Keratinocyte (primary cell): ENCODE measurements at regions not wholly inside any gene's neighbourhood (a gene's known extent, or its start where the extent isn't known, plus 50 kb on each side); places are given as distances from the start of the nearest gene placed in this dataset.
"Not testable (repeated sequence)": the region's sequence is repeated elsewhere in the genome, so short reads cannot be mapped to it uniquely, and the experiment has no call there.

Experiments
- DNase-seq: peaks from one replicate; pipeline ENCODE4 v3.0.0-alpha.2; 2011; ENCODE audit warnings: low read depth, missing footprints, low spot score
- FAIRE-seq: peaks from 2 replicates; lab custom pipeline; 2011; peaks lifted over from hg19 to GRCh38; lab: Jason Lieb, UNC
- H2AFZ ChIP-seq: 2 replicates; pipeline ENCODE4 v1.6.0; 2012; ENCODE audit warnings: low read length, control low read depth, inconsistent platforms; ENCODE audit not compliant: control insufficient read depth
- H3K27ac ChIP-seq: 2 replicates; pipeline ENCODE4 v1.5.1; 2011; ENCODE audit warnings: low read length; ENCODE audit not compliant: control insufficient read depth, insufficient read depth
- H3K27me3 ChIP-seq: 3 replicates; pipeline ENCODE4 v1.6.0; 2011; ENCODE audit warnings: low read length; ENCODE audit not compliant: control insufficient read depth, insufficient read depth; ENCODE audit errors: extremely low read depth
- H3K36me3 ChIP-seq, 2 experiments: 2 replicates in 1 of 2; 3 replicates in 1 of 2; pipeline ENCODE4 v1.5.1; 2011; ENCODE audit warnings: low read length in 2 of 2, mild to moderate bottlenecking in 1 of 2; ENCODE audit not compliant: control insufficient read depth in 2 of 2, insufficient read depth in 2 of 2; ENCODE audit errors: extremely low read depth in 1 of 2
- H3K4me1 ChIP-seq: 3 replicates; pipeline ENCODE4 v1.5.1; 2011; ENCODE audit warnings: low read length; ENCODE audit not compliant: control insufficient read depth, insufficient read depth; ENCODE audit errors: extremely low read depth
- H3K4me2 ChIP-seq: 3 replicates; pipeline ENCODE4 v1.6.0; 2011; ENCODE audit warnings: low read depth, low read length; ENCODE audit not compliant: control insufficient read depth, insufficient read depth; ENCODE audit errors: extremely low read depth
- H3K4me3 ChIP-seq, 3 experiments: fragments of 200-600 bp in 1 of 3; sonication (generic) in 1 of 3; 2 replicates in 2 of 3; 3 replicates in 1 of 3; pipeline ENCODE4 v1.5.1; 2011 to 2016; ENCODE audit warnings: low read length in 3 of 3, mild to moderate bottlenecking in 3 of 3, control low read depth in 2 of 3, inconsistent platforms in 1 of 3, low read depth in 1 of 3, mixed read lengths in 1 of 3, mixed run types in 1 of 3, moderate library complexity in 1 of 3; ENCODE audit not compliant: control insufficient read depth in 2 of 3, insufficient read depth in 2 of 3; ENCODE audit errors: extremely low read depth in 1 of 3
- H3K79me2 ChIP-seq: 2 replicates; pipeline ENCODE4 v1.6.0; 2012; ENCODE audit warnings: low read length; ENCODE audit not compliant: control insufficient read depth, insufficient read depth
- H3K9ac ChIP-seq: 3 replicates; pipeline ENCODE4 v1.6.0; 2011; ENCODE audit warnings: low read length; ENCODE audit not compliant: control insufficient read depth, insufficient read depth; ENCODE audit errors: extremely low read depth
- H3K9me1 ChIP-seq: 3 replicates; pipeline ENCODE4 v1.6.0; 2011; ENCODE audit warnings: low read length; ENCODE audit not compliant: control insufficient read depth, insufficient read depth; ENCODE audit errors: extremely low read depth
- H3K9me3 ChIP-seq: 2 replicates; pipeline ENCODE4 v1.5.1; 2012; ENCODE audit warnings: low read depth, low read length; ENCODE audit not compliant: control insufficient read depth
- H4K20me1 ChIP-seq: 3 replicates; pipeline ENCODE4 v1.6.0; 2011; ENCODE audit warnings: low read length; ENCODE audit not compliant: control insufficient read depth, insufficient read depth; ENCODE audit errors: extremely low read depth
- dilution Hi-C: fragments of 300-500 bp; cut with MboI; formaldehyde crosslinking; loops from one replicate; pipeline ENCODE4 v1.7.0; 2020; ENCODE audit warnings: low sequenced_read_pairs; ENCODE audit not compliant: extremely low pct_ligation_motif_present

GRCh38 chr14:105705512-105705861 is 179.1 kb downstream of the TMEM121 start:
- dilution Hi-C loops, H3K36me3 ChIP-seq, FAIRE-seq, H3K27me3 ChIP-seq, H3K79me2 ChIP-seq, H4K20me1 ChIP-seq, H3K4me2 ChIP-seq, H3K4me3 ChIP-seq, H3K27ac ChIP-seq, DNase-seq, H3K9me3 ChIP-seq, H3K9ac ChIP-seq, H2AFZ ChIP-seq, H3K4me1 ChIP-seq, H3K9me1 ChIP-seq: not testable (repeated sequence)

- H3K4me3 ChIP-seq, H3K36me3 ChIP-seq, H2AFZ ChIP-seq, H3K9ac ChIP-seq, H3K9me3 ChIP-seq, H3K79me2 ChIP-seq, dilution Hi-C loops, H3K27ac ChIP-seq, H3K9me1 ChIP-seq, H3K27me3 ChIP-seq, FAIRE-seq, DNase-seq, H3K4me1 ChIP-seq, H3K4me2 ChIP-seq, H4K20me1 ChIP-seq: not testable (repeated sequence)
These were observed 179.7 kb downstream of the TMEM121 start for GRCh38 chr14:105705862-105706700.

GRCh38 chr14:105706701-105707019 is 180.3 kb downstream of the TMEM121 start:
- H3K27me3 ChIP-seq, H3K4me3 ChIP-seq, dilution Hi-C loops, H3K36me3 ChIP-seq, H3K9ac ChIP-seq, H3K9me3 ChIP-seq, H3K4me1 ChIP-seq, H4K20me1 ChIP-seq, H3K4me2 ChIP-seq, H3K27ac ChIP-seq, H3K79me2 ChIP-seq, DNase-seq, H3K9me1 ChIP-seq, H2AFZ ChIP-seq, FAIRE-seq: not testable (repeated sequence)

- H3K9me3 ChIP-seq, H3K36me3 ChIP-seq, H2AFZ ChIP-seq, H3K4me2 ChIP-seq, H4K20me1 ChIP-seq, H3K4me3 ChIP-seq, FAIRE-seq, DNase-seq, H3K27ac ChIP-seq, H3K27me3 ChIP-seq, H3K4me1 ChIP-seq, dilution Hi-C loops, H3K9ac ChIP-seq, H3K79me2 ChIP-seq, H3K9me1 ChIP-seq: not testable (repeated sequence)
These were observed 180.7 kb downstream of the TMEM121 start for GRCh38 chr14:105707099-105707498.

- H2AFZ ChIP-seq, H3K36me3 ChIP-seq, H4K20me1 ChIP-seq, DNase-seq, FAIRE-seq, H3K9me3 ChIP-seq, H3K79me2 ChIP-seq, H3K4me1 ChIP-seq, H3K4me2 ChIP-seq, H3K9ac ChIP-seq, H3K4me3 ChIP-seq, H3K9me1 ChIP-seq, dilution Hi-C loops, H3K27ac ChIP-seq, H3K27me3 ChIP-seq: not testable (repeated sequence)
These were observed 181.4 kb downstream of the TMEM121 start for GRCh38 chr14:105707723-105708151.
